Astrocyte of the hippocampus (primary cell): ENCODE measurements at regions not wholly inside any gene's neighbourhood (a gene's known extent, or its start where the extent isn't known, plus 50 kb on each side); places are given as distances from the start of the nearest gene placed in this dataset.
A peak's percentile ranks its signal among the peaks of the same experiment; 100 is the strongest.
"Not testable (repeated sequence)": the region's sequence is repeated elsewhere in the genome, so short reads cannot be mapped to it uniquely, and the experiment has no call there.

Experiments used
- DNase-seq: peaks from one replicate; pipeline ENCODE4 v3.0.0; 2011; ENCODE audit warnings: low read depth, low spot score

DNA sequence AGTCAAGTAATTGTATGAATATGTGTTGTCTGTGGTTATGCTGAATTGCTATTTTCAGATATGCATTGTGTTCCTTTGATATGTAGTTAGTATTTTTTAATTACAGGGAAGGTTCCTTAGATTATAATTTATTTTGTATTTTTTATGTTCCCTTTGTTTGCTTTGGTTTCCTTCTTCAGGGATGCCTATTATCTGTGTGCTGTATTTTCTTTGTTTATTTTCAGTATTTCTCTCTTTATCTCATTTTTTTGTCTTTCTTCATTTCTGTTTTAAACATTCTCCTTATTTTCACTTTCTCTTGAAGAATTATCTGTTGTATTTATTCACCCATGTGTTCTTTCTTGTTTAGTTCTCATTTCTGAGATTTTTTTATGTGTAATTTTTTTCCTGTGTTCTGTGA, 163.1 kb downstream of the EMP1 start:
- no peak for DNase-seq

DNA sequence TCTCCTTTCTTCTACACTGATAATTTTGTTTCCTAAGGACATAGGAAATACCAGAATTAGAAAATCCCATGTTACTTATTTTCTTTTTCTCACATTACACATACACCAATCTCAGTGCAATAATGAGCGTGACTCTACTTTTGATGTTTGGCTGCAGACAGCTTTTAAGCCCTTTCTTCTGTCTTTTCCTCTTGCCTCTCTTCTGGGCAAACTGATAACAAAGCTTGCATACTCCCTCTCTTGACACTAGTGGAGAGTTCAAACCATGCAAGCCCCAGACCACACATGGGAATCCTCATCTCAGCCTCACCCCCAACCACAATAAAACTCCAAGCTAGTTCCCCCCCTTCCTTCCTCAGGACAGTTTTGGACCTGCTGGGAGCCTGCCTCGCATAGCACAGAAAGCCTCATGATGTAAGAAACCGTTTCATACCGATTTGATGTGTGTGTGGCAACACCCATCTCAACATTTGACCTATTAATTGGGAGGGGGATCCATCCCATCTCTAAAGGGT, 161.9 kb downstream of the EMP1 start:
- no peak for DNase-seq

DNA sequence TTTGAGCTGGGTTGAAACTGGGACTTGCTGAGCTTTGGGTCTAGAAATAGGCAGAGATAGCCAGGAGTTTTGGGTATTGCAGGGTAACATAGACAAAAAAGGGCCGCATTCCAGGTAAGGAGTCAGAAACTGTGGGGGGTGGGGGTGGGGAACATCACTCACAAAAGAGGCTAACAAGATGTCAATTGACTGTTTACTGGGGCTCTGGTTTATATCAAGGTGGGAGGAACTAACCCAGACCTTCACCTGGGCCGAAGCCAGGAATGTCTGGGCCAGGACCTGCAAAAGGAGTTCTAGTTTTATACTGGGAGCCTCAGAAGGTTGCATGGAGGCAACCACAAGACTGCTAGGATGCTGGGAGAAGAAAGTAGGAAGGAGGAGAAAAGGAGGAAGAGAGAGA, 154.4 kb downstream of the EMP1 start:
- DNase-seq, result no peak

GRCh38 chr12:13350381-13350780, 153.9 kb downstream of the EMP1 start:
- DNase-seq, result no peak

DNA sequence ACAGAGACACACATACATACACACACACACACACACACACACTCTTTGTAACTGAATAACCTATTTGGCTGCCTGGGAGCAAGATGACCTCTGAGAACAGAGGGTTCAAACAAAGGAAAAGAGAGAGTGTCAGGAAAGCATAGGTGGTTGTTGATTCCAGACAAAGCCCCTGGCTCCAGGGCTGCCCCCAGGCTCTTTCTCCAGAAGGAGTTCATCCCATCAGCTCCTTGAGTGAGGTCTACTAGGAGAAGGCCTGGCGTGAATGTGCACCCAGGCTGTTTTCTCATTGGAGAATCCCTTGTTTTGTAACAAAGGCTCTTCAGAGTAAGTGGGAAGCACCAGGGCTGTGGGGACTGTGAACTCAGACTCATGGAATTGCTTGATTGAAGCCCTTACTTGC, 151.9 kb downstream of the EMP1 start:
- no peak for DNase-seq

DNA sequence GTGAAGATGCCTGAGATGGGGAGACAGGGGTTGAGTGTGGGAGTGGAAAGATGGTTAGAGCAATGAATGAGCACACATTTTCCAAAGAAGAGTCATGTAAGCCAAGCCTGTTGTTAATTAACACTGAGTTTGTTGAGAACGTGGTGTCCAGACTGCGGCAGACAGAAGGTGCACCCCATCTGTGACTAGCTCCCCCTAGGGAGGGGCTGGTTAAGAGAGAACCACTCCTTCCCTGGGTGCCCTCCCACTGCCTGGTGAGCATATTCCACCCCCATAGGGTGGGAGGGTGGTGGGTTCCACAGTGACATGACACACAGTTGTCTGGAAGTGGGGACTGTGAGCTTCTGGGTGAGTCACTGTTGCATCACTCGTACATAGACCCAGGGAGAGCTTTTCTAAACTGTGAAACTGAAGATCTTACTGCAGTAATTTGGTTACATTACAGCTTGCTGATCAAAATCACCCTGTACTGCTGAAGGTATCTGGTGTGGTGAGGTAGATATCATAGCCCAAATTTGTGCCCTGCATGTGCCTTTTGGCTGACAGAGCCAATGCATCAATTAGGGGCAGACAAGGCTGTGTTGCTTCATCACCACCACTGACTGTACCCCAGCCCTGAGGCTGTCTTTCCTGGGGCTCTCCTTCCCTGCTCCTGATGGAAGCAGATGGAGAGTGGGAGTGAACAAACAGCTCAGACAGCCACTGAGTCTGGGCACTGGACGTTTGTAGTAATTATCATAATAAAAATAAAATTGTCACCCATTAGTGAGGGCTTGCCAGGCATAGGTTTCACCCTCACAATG, 150.9 kb downstream of the EMP1 start:
- peak; percentile 60 for DNase-seq

GRCh38 chr12:13345722-13346121, 149.2 kb downstream of the EMP1 start:
- no peak for DNase-seq

DNA sequence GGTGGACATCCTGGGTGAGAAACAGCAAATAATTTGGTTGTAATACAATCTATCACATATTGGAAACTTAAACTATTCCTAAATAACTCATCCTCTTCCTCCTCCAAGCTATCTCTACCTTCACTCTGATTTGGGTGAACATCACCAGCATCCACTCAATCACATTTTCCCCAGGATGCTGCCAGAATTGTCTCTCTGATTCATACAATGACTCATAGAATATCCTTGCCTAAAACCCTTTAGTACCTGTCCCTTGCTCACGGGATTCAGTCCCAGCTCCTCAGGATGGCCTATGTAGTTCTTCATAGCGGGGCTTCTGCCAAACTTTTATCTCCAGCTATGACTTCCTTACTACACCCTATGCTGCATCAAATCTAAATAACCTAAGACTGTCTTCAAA, 146.8 kb downstream of the EMP1 start:
- DNase-seq, result no peak

GRCh38 chr12:13342971-13343370, 146.4 kb downstream of the EMP1 start:
- no peak for DNase-seq

GRCh38 chr12:13340149-13340548, 143.6 kb downstream of the EMP1 start:
- DNase-seq, result no peak

DNA sequence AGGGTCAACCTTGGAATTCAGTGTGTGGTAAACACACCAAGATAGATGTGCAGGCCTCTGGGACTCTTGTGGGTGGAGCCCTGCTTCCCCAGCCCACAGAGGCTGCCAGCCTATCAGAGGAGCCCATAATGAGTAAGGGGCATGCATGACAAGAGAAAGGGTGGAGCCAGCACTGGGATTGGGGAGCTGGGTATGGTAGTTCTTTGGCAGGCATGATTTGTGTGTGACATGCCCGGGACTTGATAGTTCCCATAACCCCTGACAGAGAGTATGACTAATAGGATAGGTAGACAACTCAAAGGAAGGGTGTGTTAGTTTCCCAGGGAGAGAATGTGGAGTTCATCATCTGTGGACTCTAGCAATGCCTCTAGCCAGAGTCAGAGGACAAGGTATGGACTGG, 143.0 kb downstream of the EMP1 start:
- DNase-seq, result peak; percentile 2

GRCh38 chr12:13339091-13339490, 142.6 kb downstream of the EMP1 start:
- DNase-seq, result no peak

DNA sequence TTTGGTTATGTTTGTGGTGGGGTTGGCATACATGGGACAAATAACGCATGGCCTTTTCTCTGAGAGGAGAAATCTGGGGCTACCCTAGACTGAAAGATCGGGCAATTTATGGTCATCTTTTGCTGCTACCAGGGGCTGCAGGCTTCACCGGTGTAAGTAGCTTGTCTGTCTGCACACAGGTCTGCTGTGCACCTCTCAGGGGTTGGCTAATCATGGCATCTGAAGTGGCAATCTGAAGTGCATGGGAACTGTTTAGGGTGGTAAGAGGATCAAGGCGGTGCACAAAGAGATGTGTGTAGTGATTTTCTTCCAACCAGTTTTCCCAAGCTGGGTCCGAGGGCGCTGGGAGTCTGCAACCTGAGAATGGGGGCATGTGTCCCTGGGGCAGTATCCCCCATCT, 141.3 kb downstream of the EMP1 start:
- no peak for DNase-seq

DNA sequence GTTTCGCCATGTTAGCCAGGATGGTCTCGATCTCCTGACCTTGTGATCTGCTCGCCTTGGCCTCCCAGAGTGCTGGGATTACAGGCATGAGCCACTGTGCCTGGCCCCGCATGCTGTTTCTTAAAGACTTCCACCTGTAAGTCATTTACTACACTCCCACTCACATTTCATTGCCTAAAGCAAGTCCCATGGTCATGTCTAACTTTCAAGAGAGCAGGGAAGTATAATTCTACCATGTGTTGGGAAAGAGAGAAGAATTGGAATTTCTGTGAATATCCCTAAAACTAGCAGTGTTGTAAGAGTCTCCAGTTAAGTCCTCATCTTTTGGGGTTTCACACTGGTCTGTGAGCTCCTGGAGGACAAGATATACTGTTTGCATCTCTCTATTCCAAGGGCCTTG, 139.7 kb downstream of the EMP1 start:
- no peak for DNase-seq

GRCh38 chr12:13328535-13328934, 132.0 kb downstream of the EMP1 start:
- DNase-seq, result no peak

DNA sequence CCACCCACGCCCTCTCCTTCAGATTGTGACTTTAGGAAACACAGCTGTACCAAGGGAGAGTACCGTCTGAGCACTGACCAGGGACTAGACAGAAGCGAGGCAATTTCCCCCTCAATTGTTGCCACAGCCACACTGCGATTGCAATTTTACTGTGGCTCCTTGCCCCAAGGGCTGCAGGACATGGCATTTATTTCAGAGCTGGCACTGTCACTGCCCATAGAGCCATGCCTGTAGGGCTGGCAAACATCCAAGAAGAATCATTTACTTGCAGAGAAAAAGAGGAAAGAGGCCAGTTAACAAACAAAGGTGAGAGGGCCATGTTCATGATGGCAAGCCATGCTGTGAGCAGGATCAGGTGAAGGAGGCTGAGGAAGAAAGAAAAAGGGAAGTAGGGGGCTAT, 129.6 kb downstream of the EMP1 start:
- DNase-seq, result no peak

- DNase-seq, result not testable (repeated sequence)
Measured at GRCh38 chr12:13325037-13325436, 128.5 kb downstream of the EMP1 start.

- DNase-seq, result no peak
Measured at GRCh38 chr12:13318231-13319015, 121.9 kb downstream of the EMP1 start.

- no peak for DNase-seq
Measured at GRCh38 chr12:13316587-13317246, 120.2 kb downstream of the EMP1 start.

GRCh38 chr12:13313886-13314285, 117.4 kb downstream of the EMP1 start:
- no peak for DNase-seq

- DNase-seq, result no peak
Measured at GRCh38 chr12:13311551-13311950, 115.0 kb downstream of the EMP1 start.

- no peak for DNase-seq
Measured at GRCh38 chr12:13307143-13307816, 110.8 kb downstream of the EMP1 start.
